ENCODE measurements at regions not wholly inside any gene's neighbourhood (a gene's known extent, or its start where the extent isn't known, plus 50 kb on each side); places are given as distances from the start of the nearest gene placed in this dataset.

GRCh38 chr14:43123544-43123943 is 1383.5 kb downstream of the FSCB start:
- no peak overlapping the region for H3K27ac ChIP-seq
- no peaks in the 10 kb centered on the region for H3K27me3 ChIP-seq
- intact Hi-C loops (cut with DNase I), result no loop called here
- TF ChIP-seq, protein P1, sequence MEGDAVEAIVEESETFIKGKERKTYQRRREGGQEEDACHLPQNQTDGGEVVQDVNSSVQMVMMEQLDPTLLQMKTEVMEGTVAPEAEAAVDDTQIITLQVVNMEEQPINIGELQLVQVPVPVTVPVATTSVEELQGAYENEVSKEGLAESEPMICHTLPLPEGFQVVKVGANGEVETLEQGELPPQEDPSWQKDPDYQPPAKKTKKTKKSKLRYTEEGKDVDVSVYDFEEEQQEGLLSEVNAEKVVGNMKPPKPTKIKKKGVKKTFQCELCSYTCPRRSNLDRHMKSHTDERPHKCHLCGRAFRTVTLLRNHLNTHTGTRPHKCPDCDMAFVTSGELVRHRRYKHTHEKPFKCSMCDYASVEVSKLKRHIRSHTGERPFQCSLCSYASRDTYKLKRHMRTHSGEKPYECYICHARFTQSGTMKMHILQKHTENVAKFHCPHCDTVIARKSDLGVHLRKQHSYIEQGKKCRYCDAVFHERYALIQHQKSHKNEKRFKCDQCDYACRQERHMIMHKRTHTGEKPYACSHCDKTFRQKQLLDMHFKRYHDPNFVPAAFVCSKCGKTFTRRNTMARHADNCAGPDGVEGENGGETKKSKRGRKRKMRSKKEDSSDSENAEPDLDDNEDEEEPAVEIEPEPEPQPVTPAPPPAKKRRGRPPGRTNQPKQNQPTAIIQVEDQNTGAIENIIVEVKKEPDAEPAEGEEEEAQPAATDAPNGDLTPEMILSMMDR (IDR thresholded peaks at IDR 0.05), result no peak
- TF ChIP-seq POLR2AphosphoS5 (IDR thresholded peaks at IDR 0.05; ENCODE audit: insufficient read depth in 1 of 2, low read depth in 1 of 2), result no peak
- no peak for TF ChIP-seq POLR2A (IDR thresholded peaks at IDR 0.05)
- H3K36me3 ChIP-seq, result no peaks in the 10 kb centered on the region
- no peak for DNase-seq (ENCODE audit: extremely low spot score in 2 of 2)
- no peak overlapping the region for H3K4me3 ChIP-seq
- H3K4me1 ChIP-seq, result no peaks in the 10 kb centered on the region
- H3K9me3 ChIP-seq, result no peaks in the 10 kb centered on the region

GRCh38 chr14:43119672-43120071 is 1387.4 kb downstream of the FSCB start:
- H3K9me3 ChIP-seq, result no peaks in the 10 kb centered on the region
- H3K27me3 ChIP-seq, result no peaks in the 10 kb centered on the region
- no peak overlapping the region for H3K27ac ChIP-seq
- H3K4me1 ChIP-seq, result no peaks in the 10 kb centered on the region
- no peaks in the 10 kb centered on the region for H3K36me3 ChIP-seq
- TF ChIP-seq POLR2AphosphoS5 (IDR thresholded peaks at IDR 0.05; ENCODE audit: insufficient read depth in 1 of 2, low read depth in 1 of 2), result no peak
- no peak for TF ChIP-seq POLR2A (IDR thresholded peaks at IDR 0.05)
- TF ChIP-seq, protein P1 (IDR thresholded peaks at IDR 0.05), result no peak
- intact Hi-C loops (cut with DNase I), result no loop called here
- DNase-seq (ENCODE audit: extremely low spot score in 2 of 2), result no peak
- no peak overlapping the region for H3K4me3 ChIP-seq

GRCh38 chr14:43116341-43116740 is 1390.7 kb downstream of the FSCB start:
- no peak for DNase-seq (ENCODE audit: extremely low spot score in 2 of 2)
- no peak overlapping the region for H3K27ac ChIP-seq
- intact Hi-C loops (cut with DNase I), result no loop called here

GRCh38 chr14:43105305-43105704 is 1401.8 kb downstream of the FSCB start:
- H3K4me1 ChIP-seq, result no peaks in the 10 kb centered on the region
- no peaks in the 10 kb centered on the region for H3K27me3 ChIP-seq
- TF ChIP-seq POLR2A (IDR thresholded peaks at IDR 0.05) (no peak), POLR2AphosphoS5 (IDR thresholded peaks at IDR 0.05; ENCODE audit: insufficient read depth in 1 of 2, low read depth in 1 of 2) (no peak)
- TF ChIP-seq, protein P1 (IDR thresholded peaks at IDR 0.05), result no peak
- DNase-seq (ENCODE audit: extremely low spot score in 2 of 2), result no peak
- no peak overlapping the region for H3K4me3 ChIP-seq
- intact Hi-C loops (cut with DNase I), result no loop called here
- no peak overlapping the region for H3K27ac ChIP-seq
- no peaks in the 10 kb centered on the region for H3K9me3 ChIP-seq
- no peaks in the 10 kb centered on the region for H3K36me3 ChIP-seq

More at GRCh38 chr14:43116341-43116740, 1390.7 kb downstream of the FSCB start:
- Histone ChIP-seq H3K27me3 (no peaks in the 10 kb centered on the region), H3K4me1 (no peaks in the 10 kb centered on the region), H3K9me3 (no peaks in the 10 kb centered on the region), H3K4me3 (no peak overlapping the region), H3K36me3 (no peaks in the 10 kb centered on the region)
- TF ChIP-seq POLR2A (IDR thresholded peaks at IDR 0.05), result no peak
- TF ChIP-seq, protein P1 (IDR thresholded peaks at IDR 0.05), result no peak

- no peak for TF ChIP-seq POLR2AphosphoS5 (IDR thresholded peaks at IDR 0.05; ENCODE audit: insufficient read depth in 1 of 2, low read depth in 1 of 2)
- DNase-seq (ENCODE audit: extremely low spot score in 2 of 2), result no peak
- H3K4me1 ChIP-seq, result no peaks in the 10 kb centered on the region
Observed at GRCh38 chr14:43090380-43090779, 1416.7 kb downstream of the FSCB start.

DNA sequence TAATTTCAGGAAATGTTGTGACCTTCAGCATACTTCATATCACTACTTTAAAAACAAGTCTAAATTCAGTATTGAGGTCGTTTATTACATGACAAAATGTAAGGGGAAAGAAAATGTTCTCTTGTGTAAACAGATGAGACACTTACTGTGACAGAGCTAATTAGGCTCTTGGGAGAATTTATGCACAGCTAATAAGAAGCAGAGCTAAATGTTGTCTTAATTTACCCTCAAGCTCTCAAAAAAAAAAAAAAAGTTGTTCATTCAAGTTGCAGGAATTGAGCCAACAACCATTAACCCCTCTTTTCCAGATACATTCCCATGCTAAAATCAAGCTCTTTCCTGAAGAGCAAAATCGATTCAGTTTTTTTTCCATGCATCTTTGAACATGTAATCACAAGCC is 1419.4 kb downstream of the FSCB start:
- intact Hi-C loops (cut with DNase I), result no loop called here
- no peaks in the 10 kb centered on the region for H3K4me1 ChIP-seq
- no peaks in the 10 kb centered on the region for H3K9me3 ChIP-seq
- TF ChIP-seq POLR2A (IDR thresholded peaks at IDR 0.05) (no peak), POLR2AphosphoS5 (IDR thresholded peaks at IDR 0.05; ENCODE audit: insufficient read depth in 1 of 2, low read depth in 1 of 2) (no peak)
- TF ChIP-seq, protein P1 (IDR thresholded peaks at IDR 0.05), result no peak
- H3K27ac ChIP-seq, result no peak overlapping the region
- no peaks in the 10 kb centered on the region for H3K36me3 ChIP-seq
- no peaks in the 10 kb centered on the region for H3K27me3 ChIP-seq
- no peak for DNase-seq (ENCODE audit: extremely low spot score in 2 of 2)
- H3K4me3 ChIP-seq, result no peak overlapping the region

More at GRCh38 chr14:43090380-43090779, 1416.7 kb downstream of the FSCB start:
- Histone ChIP-seq H3K36me3 (no peaks in the 10 kb centered on the region), H3K27me3 (no peaks in the 10 kb centered on the region), H3K9me3 (no peaks in the 10 kb centered on the region), H3K27ac (no peak overlapping the region), H3K4me3 (no peak overlapping the region)
- intact Hi-C loops (cut with DNase I), result no loop called here
